PC-3 (cell line): ENCODE measurements at regions not wholly inside any gene's neighbourhood (a gene's known extent, or its start where the extent isn't known, plus 50 kb on each side); places are given as distances from the start of the nearest gene placed in this dataset.

Experiments used
- ATAC-seq: fragments of 200-7000 bp; cut with Tn5 transposase; 2 replicates; pipeline ENCODE4 v1.9.1; 2020; ENCODE audit warnings: mild to moderate bottlenecking, moderate library complexity
- BruUV-seq: library from RNA; stranded (reverse); fragments of 400-500 nt; replicated peaks from 2 replicates; lab custom pipeline; 2021; lab: Mats Ljungman, UMichigan
- CTCF ChIA-PET: fragments of 300-600 bp; sonication (Branson Sonifier 250); formaldehyde crosslinking; loops from one replicate; lab custom pipeline; 2022; ENCODE audit warnings: antibody characterized with exemption; lab: Charles Lee
- POLR2A ChIA-PET: fragments of 300-600 bp; sonication (Branson Sonifier 250); formaldehyde crosslinking; loops from one replicate; lab custom pipeline; 2022; ENCODE audit warnings: antibody characterized with exemption; ENCODE audit not compliant: unreplicated experiment; lab: Charles Lee
- DNase-seq: peaks from one replicate; pipeline ENCODE4 v3.0.0-alpha.2; 2015
- H2AFZ ChIP-seq: fragments of 300-600 bp; sonication (generic); 2 replicates; pipeline ENCODE4 v1.6.0; 2016; ENCODE audit warnings: antibody characterized with exemption, low read length
- H3F3A ChIP-seq: fragments of 300-600 bp; sonication (generic); one replicate; pipeline ENCODE4 v1.6.0; 2017; ENCODE audit warnings: antibody characterized with exemption, low read length, control low read depth, mild to moderate bottlenecking; ENCODE audit not compliant: unreplicated experiment
- H3K27ac ChIP-seq: fragments of 300-600 bp; sonication (generic); 2 replicates; pipeline ENCODE4 v1.5.1; 2016; ENCODE audit warnings: mild to moderate bottlenecking, low read length
- H3K27me3 ChIP-seq: fragments of 300-600 bp; sonication (generic); 2 replicates; pipeline ENCODE4 v1.6.1; 2016; ENCODE audit warnings: low read length, mixed read lengths
- H3K36me3 ChIP-seq: fragments of 300-600 bp; sonication (generic); 2 replicates; pipeline ENCODE4 v1.6.1; 2016; ENCODE audit warnings: low read depth, mixed run types, low read length, mixed read lengths
- H3K4me1 ChIP-seq: fragments of 300-600 bp; sonication (generic); 2 replicates; pipeline ENCODE4 v1.5.1; 2016; ENCODE audit warnings: low read length; ENCODE audit not compliant: insufficient read depth
- H3K4me2 ChIP-seq: fragments of 300-600 bp; sonication (generic); 2 replicates; pipeline ENCODE4 v1.6.0; 2016; ENCODE audit warnings: low read length
- H3K4me3 ChIP-seq: fragments of 300-600 bp; sonication (generic); 2 replicates; pipeline ENCODE4 v1.5.1; 2016; ENCODE audit warnings: mild to moderate bottlenecking, low read length, mixed read lengths
- H3K79me2 ChIP-seq: fragments of 300-600 bp; sonication (generic); 2 replicates; pipeline ENCODE4 v1.6.1; 2017; ENCODE audit warnings: low read length, mixed read lengths
- H3K9ac ChIP-seq: fragments of 300-600 bp; sonication (generic); 2 replicates; pipeline ENCODE4 v1.6.0; 2016; ENCODE audit warnings: mild to moderate bottlenecking, low read length
- H3K9me2 ChIP-seq: fragments of 300-600 bp; sonication (generic); replicated peaks from 2 replicates; pipeline ENCODE4 v1.6.1; 2016; ENCODE audit warnings: mixed run types, low read length, mixed read lengths
- H3K9me3 ChIP-seq: fragments of 300-600 bp; sonication (generic); 2 replicates; pipeline ENCODE4 v1.6.1; 2016; ENCODE audit warnings: low read length, mixed read lengths
- H4K20me1 ChIP-seq: fragments of 300-600 bp; sonication (generic); 2 replicates; pipeline ENCODE4 v1.6.1; 2016; ENCODE audit warnings: low read length, mixed read lengths
- EZH2 ChIP-seq: fragments of 300-600 bp; sonication (generic); IDR thresholded peaks from one replicate; pipeline ENCODE4 v1.6.1; 2017; ENCODE audit warnings: antibody characterized with exemption, mild to moderate bottlenecking, low read length; ENCODE audit not compliant: unreplicated experiment
- EZH2phosphoT487 ChIP-seq: fragments of 300-600 bp; sonication (generic); IDR thresholded peaks from 2 replicates; pipeline ENCODE4 v1.6.1; 2018; ENCODE audit warnings: mild to moderate bottlenecking, antibody characterized with exemption, low read length, borderline replicate concordance
- intact Hi-C: fragments of 100-400 bp; cut with micrococcal nuclease; formaldehyde crosslinking; loops from 2 replicates; pipeline ENCODE4 v1.9.0; 2023
- TF ChIP-seq, protein P1 (sequence below): fragments of 300-600 bp; sonication (generic); conservative IDR thresholded peaks from 2 replicates; pipeline ENCODE4 v1.5.1; 2017; ENCODE audit warnings: antibody characterized with exemption, low read depth, mild to moderate bottlenecking, low read length

GRCh38 chr5:27810458-27810857, 772.1 kb upstream of the CDH9 start:
- no peak overlapping the region for H2AFZ ChIP-seq
- TF ChIP-seq EZH2phosphoT487, result no peak
- TF ChIP-seq EZH2, result no peak
- TF ChIP-seq, protein P1, sequence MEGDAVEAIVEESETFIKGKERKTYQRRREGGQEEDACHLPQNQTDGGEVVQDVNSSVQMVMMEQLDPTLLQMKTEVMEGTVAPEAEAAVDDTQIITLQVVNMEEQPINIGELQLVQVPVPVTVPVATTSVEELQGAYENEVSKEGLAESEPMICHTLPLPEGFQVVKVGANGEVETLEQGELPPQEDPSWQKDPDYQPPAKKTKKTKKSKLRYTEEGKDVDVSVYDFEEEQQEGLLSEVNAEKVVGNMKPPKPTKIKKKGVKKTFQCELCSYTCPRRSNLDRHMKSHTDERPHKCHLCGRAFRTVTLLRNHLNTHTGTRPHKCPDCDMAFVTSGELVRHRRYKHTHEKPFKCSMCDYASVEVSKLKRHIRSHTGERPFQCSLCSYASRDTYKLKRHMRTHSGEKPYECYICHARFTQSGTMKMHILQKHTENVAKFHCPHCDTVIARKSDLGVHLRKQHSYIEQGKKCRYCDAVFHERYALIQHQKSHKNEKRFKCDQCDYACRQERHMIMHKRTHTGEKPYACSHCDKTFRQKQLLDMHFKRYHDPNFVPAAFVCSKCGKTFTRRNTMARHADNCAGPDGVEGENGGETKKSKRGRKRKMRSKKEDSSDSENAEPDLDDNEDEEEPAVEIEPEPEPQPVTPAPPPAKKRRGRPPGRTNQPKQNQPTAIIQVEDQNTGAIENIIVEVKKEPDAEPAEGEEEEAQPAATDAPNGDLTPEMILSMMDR, result no peak
- intact Hi-C loops, result no loop called here
- H3K9me2 ChIP-seq, result no peaks in the 10 kb centered on the region
- H3K9me3 ChIP-seq, result no peaks in the 10 kb centered on the region
- no peak overlapping the region for H3K4me3 ChIP-seq
- H3K4me1 ChIP-seq, result 0 out of 2 replicates have a peak, but pooled peaks cover 8% of the 10 kb centered on the region
- no peaks in the 10 kb centered on the region for H3F3A ChIP-seq
- H3K4me2 ChIP-seq, result no peak overlapping the region
- POLR2A ChIA-PET, result no interaction called here
- H3K79me2 ChIP-seq, result no peaks in the 10 kb centered on the region
- DNase-seq (peak; percentile 36), ATAC-seq (no peak)
- no peaks in the 10 kb centered on the region for H4K20me1 ChIP-seq
- no peaks in the 10 kb centered on the region for H3K36me3 ChIP-seq
- H3K27ac ChIP-seq, result no peak overlapping the region
- CTCF ChIA-PET, result no interaction called here
- H3K9ac ChIP-seq, result no peak overlapping the region
- no TSS peak for BruUV-seq
- H3K27me3 ChIP-seq, result no peaks in the 10 kb centered on the region

GRCh38 chr5:27797220-27797619, 758.8 kb upstream of the CDH9 start:
- ChIA-PET CTCF (no interaction called here), POLR2A (no interaction called here)
- H2AFZ ChIP-seq, result no peak overlapping the region

DNA sequence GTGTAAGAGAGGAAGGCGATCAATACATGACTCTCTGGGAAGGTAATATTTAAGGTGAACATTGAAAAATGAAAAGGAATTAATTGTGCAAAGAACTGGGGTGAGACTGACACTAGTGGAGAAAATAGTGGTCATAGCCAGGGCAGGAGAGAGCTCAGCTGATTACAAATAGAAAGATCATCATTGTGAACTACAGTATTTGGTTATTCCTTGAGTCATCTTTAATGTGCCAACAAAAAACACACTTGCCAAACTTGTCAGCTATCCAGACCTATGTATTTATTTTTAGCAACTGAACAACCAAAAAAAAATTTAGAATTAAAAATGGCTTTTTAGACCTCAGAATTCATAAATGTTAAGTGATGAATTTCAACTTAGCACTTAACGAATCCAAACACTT, 749.8 kb upstream of the CDH9 start:
- H3K4me1 ChIP-seq, result peaks cover 3% of the 10 kb centered on the region; the same call in 1 of the 2 replicates
- H3K36me3 ChIP-seq, result no peaks in the 10 kb centered on the region
- DNase-seq, result peak; percentile 63
- POLR2A ChIA-PET, result no interaction called here
- CTCF ChIA-PET, result no interaction called here
- H3K79me2 ChIP-seq, result no peaks in the 10 kb centered on the region
- ATAC-seq, result peak; percentile 91
- no peaks in the 10 kb centered on the region for H3K9me3 ChIP-seq
- H3K4me2 ChIP-seq, result no peak overlapping the region
- no peak overlapping the region for H3K27ac ChIP-seq
- H3K9me2 ChIP-seq, result no peaks in the 10 kb centered on the region
- no TSS peak for BruUV-seq
- TF ChIP-seq EZH2phosphoT487 (no peak), EZH2 (no peak)
- TF ChIP-seq, protein P1, result no peak
- no peaks in the 10 kb centered on the region for H3F3A ChIP-seq
- no peaks in the 10 kb centered on the region for H3K27me3 ChIP-seq
- H3K9ac ChIP-seq, result no peak overlapping the region
- intact Hi-C loops, result no loop called here
- no peak overlapping the region for H2AFZ ChIP-seq
- no peaks in the 10 kb centered on the region for H4K20me1 ChIP-seq
- no peak overlapping the region for H3K4me3 ChIP-seq

More at GRCh38 chr5:27797220-27797619, 758.8 kb upstream of the CDH9 start:
- Histone ChIP-seq H3K9me2 (no peaks in the 10 kb centered on the region), H3K36me3 (peaks cover 6% of the 10 kb centered on the region; the same call in 1 of the 2 replicates), H3K27ac (no peak overlapping the region), H3K9ac (no peak overlapping the region), H3K79me2 (no peaks in the 10 kb centered on the region), H3K4me3 (no peak overlapping the region), H3F3A (no peaks in the 10 kb centered on the region), H3K4me2 (no peak overlapping the region), H3K27me3 (no peaks in the 10 kb centered on the region), H4K20me1 (no peaks in the 10 kb centered on the region), H3K4me1 (no peaks in the 10 kb centered on the region), H3K9me3 (no peaks in the 10 kb centered on the region)
- BruUV-seq, result no TSS peak
- TF ChIP-seq, protein P1, result no peak
- no peak for TF ChIP-seq EZH2phosphoT487
- TF ChIP-seq EZH2, result no peak
- intact Hi-C loops, result no loop called here
- DNase-seq (no peak), ATAC-seq (no peak)
